MM.1S (cell line): ENCODE measurements at regions not wholly inside any gene's neighbourhood (a gene's known extent, or its start where the extent isn't known, plus 50 kb on each side); places are given as distances from the start of the nearest gene placed in this dataset.

Experiments
- DNase-seq: peaks from one replicate; pipeline ENCODE4 v3.0.0-alpha.2; 2015
- H2AFZ ChIP-seq: fragments of 300-600 bp; sonication (generic); 2 replicates; pipeline ENCODE4 v1.6.0; 2016; ENCODE audit warnings: antibody characterized with exemption, low read length
- H3F3A ChIP-seq: fragments of 300-600 bp; sonication (generic); 2 replicates; pipeline ENCODE4 v1.6.1; 2016; ENCODE audit warnings: mild to moderate bottlenecking, antibody characterized with exemption, low read length, moderate library complexity, mixed read lengths; ENCODE audit not compliant: insufficient read depth
- H3K27ac ChIP-seq: fragments of 300-600 bp; sonication (generic); 2 replicates; pipeline ENCODE4 v1.5.1; 2016; ENCODE audit warnings: mild to moderate bottlenecking, low read length
- H3K27me3 ChIP-seq: fragments of 300-600 bp; sonication (generic); replicated peaks from 2 replicates; pipeline ENCODE4 v1.6.0; 2016; ENCODE audit warnings: low read length; ENCODE audit not compliant: insufficient read depth
- H3K36me3 ChIP-seq: fragments of 300-600 bp; sonication (generic); replicated peaks from 2 replicates; pipeline ENCODE4 v1.6.1; 2016; ENCODE audit warnings: mild to moderate bottlenecking, low read length, mixed read lengths; ENCODE audit not compliant: insufficient read depth
- H3K4me1 ChIP-seq: fragments of 300-600 bp; sonication (generic); 2 replicates; pipeline ENCODE4 v1.6.1; 2016; ENCODE audit warnings: low read length, mixed read lengths
- H3K4me2 ChIP-seq: fragments of 300-600 bp; sonication (generic); 2 replicates; pipeline ENCODE4 v1.6.0; 2016; ENCODE audit warnings: low read depth, low read length
- H3K4me3 ChIP-seq: fragments of 300-600 bp; sonication (generic); 2 replicates; pipeline ENCODE4 v1.5.1; 2016; ENCODE audit warnings: low read length, mixed read lengths
- H3K79me2 ChIP-seq: fragments of 300-600 bp; sonication (generic); 2 replicates; pipeline ENCODE4 v1.6.1; 2016; ENCODE audit warnings: mixed run types, low read length, mixed read lengths
- H3K9ac ChIP-seq: fragments of 300-600 bp; sonication (generic); 2 replicates; pipeline ENCODE4 v1.6.1; 2016; ENCODE audit warnings: low read length, mixed read lengths
- H3K9me2 ChIP-seq: fragments of 300-600 bp; sonication (generic); replicated peaks from 2 replicates; pipeline ENCODE4 v1.6.1; 2016; ENCODE audit warnings: mild to moderate bottlenecking, low read length, mixed read lengths; ENCODE audit not compliant: insufficient read depth
- H3K9me3 ChIP-seq: fragments of 300-600 bp; sonication (generic); replicated peaks from 2 replicates; pipeline ENCODE4 v1.6.1; 2016; ENCODE audit warnings: mild to moderate bottlenecking, low read length, mixed read lengths; ENCODE audit not compliant: insufficient read depth
- H4K20me1 ChIP-seq: fragments of 300-600 bp; sonication (generic); 2 replicates; pipeline ENCODE4 v1.6.1; 2016; ENCODE audit warnings: mild to moderate bottlenecking, low read length, moderate library complexity, mixed read lengths; ENCODE audit not compliant: insufficient read depth
- EZH2 ChIP-seq: fragments of 300-600 bp; sonication (generic); optimal IDR thresholded peaks from 2 replicates; pipeline ENCODE3; 2017; ENCODE audit warnings: low read depth, mild to moderate bottlenecking, antibody characterized with exemption, low read length, mixed read lengths
- EZH2phosphoT487 ChIP-seq: fragments of 300-600 bp; sonication (generic); IDR thresholded peaks from 2 replicates; pipeline ENCODE4 v1.6.1; 2018; ENCODE audit warnings: antibody characterized with exemption, low read length
- TF ChIP-seq, protein P1 (sequence below): fragments of 300-600 bp; sonication (generic); IDR thresholded peaks from 2 replicates; pipeline ENCODE4 v1.5.1; 2016; ENCODE audit warnings: antibody characterized with exemption, low read length, mixed read lengths

DNA sequence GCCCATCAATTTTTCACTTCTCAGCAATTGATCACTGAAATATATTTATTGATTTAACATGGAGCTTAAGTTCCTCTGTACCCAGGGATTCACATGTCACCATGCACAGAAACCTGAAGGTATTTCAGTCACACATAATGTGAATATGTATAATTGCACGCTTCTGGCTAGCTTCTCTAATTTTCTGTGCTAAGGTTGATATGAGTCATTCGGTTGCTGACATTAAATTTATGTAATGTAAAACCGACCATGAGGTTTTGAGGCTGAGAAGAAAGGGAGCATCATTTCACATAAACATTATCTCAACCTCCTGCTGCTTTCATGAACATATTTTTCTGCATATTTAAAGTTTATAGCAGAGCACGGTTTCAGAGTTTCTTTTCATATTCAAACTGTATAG is 381.0 kb upstream of the TPK1 start:
- no peaks in the 10 kb centered on the region for H3K9me3 ChIP-seq
- no peaks in the 10 kb centered on the region for H4K20me1 ChIP-seq
- H3K27me3 ChIP-seq: no peaks in the 10 kb centered on the region
- no peak overlapping the region for H3K4me2 ChIP-seq
- H3K79me2 ChIP-seq: no peaks in the 10 kb centered on the region
- H3K36me3 ChIP-seq: no peaks in the 10 kb centered on the region
- H3K4me1 ChIP-seq: no peaks in the 10 kb centered on the region
- TF ChIP-seq, protein P1, sequence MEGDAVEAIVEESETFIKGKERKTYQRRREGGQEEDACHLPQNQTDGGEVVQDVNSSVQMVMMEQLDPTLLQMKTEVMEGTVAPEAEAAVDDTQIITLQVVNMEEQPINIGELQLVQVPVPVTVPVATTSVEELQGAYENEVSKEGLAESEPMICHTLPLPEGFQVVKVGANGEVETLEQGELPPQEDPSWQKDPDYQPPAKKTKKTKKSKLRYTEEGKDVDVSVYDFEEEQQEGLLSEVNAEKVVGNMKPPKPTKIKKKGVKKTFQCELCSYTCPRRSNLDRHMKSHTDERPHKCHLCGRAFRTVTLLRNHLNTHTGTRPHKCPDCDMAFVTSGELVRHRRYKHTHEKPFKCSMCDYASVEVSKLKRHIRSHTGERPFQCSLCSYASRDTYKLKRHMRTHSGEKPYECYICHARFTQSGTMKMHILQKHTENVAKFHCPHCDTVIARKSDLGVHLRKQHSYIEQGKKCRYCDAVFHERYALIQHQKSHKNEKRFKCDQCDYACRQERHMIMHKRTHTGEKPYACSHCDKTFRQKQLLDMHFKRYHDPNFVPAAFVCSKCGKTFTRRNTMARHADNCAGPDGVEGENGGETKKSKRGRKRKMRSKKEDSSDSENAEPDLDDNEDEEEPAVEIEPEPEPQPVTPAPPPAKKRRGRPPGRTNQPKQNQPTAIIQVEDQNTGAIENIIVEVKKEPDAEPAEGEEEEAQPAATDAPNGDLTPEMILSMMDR: no peak
- TF ChIP-seq EZH2phosphoT487: no peak
- H3K9me2 ChIP-seq: no peaks in the 10 kb centered on the region
- H3F3A ChIP-seq: no peaks in the 10 kb centered on the region
- no peak overlapping the region for H3K27ac ChIP-seq
- no peak overlapping the region for H3K4me3 ChIP-seq
- H2AFZ ChIP-seq: no peak overlapping the region
- DNase-seq: no peak
- no peak overlapping the region for H3K9ac ChIP-seq

DNA sequence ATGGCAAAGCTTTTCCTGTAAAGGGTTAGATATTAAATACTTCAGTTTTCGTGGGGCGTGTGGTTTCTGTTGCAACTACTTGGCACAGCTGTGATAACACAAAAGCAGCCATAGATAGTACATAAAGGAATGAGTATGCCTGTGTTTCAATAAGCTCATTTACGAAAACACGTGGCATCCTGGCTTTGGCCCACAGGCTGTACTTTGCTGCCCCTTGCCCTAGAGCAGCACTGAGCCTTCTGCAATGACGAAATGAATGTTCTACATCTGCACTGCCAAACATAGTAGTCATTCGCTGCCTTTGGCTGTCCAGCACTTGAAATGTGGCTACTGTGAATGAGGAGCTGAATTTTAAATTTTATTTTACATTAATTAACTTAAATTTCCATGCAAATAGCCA is 376.2 kb upstream of the TPK1 start:
- H3K4me3 ChIP-seq: no peak overlapping the region
- H3K27ac ChIP-seq: no peak overlapping the region
- no peaks in the 10 kb centered on the region for H3K4me1 ChIP-seq
- H2AFZ ChIP-seq: no peak overlapping the region
- DNase-seq: no peak
- no peaks in the 10 kb centered on the region for H3F3A ChIP-seq
- no peaks in the 10 kb centered on the region for H4K20me1 ChIP-seq
- no peaks in the 10 kb centered on the region for H3K9me3 ChIP-seq
- no peaks in the 10 kb centered on the region; the same call in 1 of the 2 replicates for H3K9me2 ChIP-seq
- H3K27me3 ChIP-seq: no peaks in the 10 kb centered on the region
- H3K4me2 ChIP-seq: no peak overlapping the region
- H3K36me3 ChIP-seq: no peaks in the 10 kb centered on the region
- no peak overlapping the region for H3K9ac ChIP-seq
- TF ChIP-seq, protein P1: no peak
- TF ChIP-seq EZH2phosphoT487 (no peak), EZH2 (no peak)
- H3K79me2 ChIP-seq: no peaks in the 10 kb centered on the region

DNA sequence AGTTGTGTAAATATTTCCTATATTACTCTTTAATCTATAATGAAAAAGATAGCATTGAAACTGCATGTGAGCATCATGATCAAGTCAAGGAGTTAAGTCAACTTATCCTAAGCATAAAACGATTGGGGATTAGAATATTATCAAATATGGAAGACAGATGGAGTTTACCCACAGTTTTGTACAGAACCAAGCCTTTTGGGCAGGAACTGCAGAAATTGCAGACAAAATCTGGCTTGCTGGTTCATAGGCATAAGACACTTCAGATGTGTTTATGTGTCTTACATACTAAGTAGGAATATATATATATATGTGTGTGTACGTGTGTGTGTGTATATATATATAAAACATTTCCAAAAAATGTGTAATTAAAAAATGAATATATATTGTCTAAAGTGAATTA is 375.4 kb upstream of the TPK1 start:
- DNase-seq: no peak
- H4K20me1 ChIP-seq: no peaks in the 10 kb centered on the region
- H3K4me2 ChIP-seq: no peak overlapping the region
- H3K9me3 ChIP-seq: no peaks in the 10 kb centered on the region
- no peaks in the 10 kb centered on the region for H3K36me3 ChIP-seq
- H2AFZ ChIP-seq: no peak overlapping the region
- no peaks in the 10 kb centered on the region for H3K27me3 ChIP-seq
- TF ChIP-seq, protein P1: no peak
- TF ChIP-seq EZH2phosphoT487: no peak
- no peak for TF ChIP-seq EZH2
- no peaks in the 10 kb centered on the region for H3F3A ChIP-seq
- H3K79me2 ChIP-seq: no peaks in the 10 kb centered on the region
- H3K27ac ChIP-seq: no peak overlapping the region
- no peaks in the 10 kb centered on the region for H3K4me1 ChIP-seq
- no peak overlapping the region for H3K9ac ChIP-seq
- H3K9me2 ChIP-seq: no peaks in the 10 kb centered on the region; the same call in 1 of the 2 replicates
- H3K4me3 ChIP-seq: no peak overlapping the region
